Adipocyte (in vitro differentiated cells): ENCODE measurements at regions not wholly inside any gene's neighbourhood (a gene's known extent, or its start where the extent isn't known, plus 50 kb on each side); places are given as distances from the start of the nearest gene placed in this dataset.
A peak's percentile ranks its signal among the peaks of the same experiment; 100 is the strongest.

Experiments used
- DNase-seq: peaks from one replicate; pipeline ENCODE4 v3.0.0-alpha.2; 2015; ENCODE audit warnings: low read depth
- H3K27me3 ChIP-seq: replicated peaks from 2 replicates; pipeline ENCODE4 v1.7.0; 2013; ENCODE audit warnings: mild to moderate bottlenecking, low read length, moderate library complexity; ENCODE audit not compliant: control insufficient read depth, insufficient read depth
- H3K36me3 ChIP-seq: 2 replicates; pipeline ENCODE4 v1.7.0; 2013; ENCODE audit warnings: low read length, mild to moderate bottlenecking, moderate library complexity; ENCODE audit not compliant: control insufficient read depth, insufficient read depth, severe bottlenecking
- H3K4me1 ChIP-seq: 2 replicates; pipeline ENCODE4 v1.7.0; 2013; ENCODE audit warnings: mild to moderate bottlenecking, low read length, moderate library complexity; ENCODE audit not compliant: control insufficient read depth, insufficient read depth
- H3K4me3 ChIP-seq: 2 replicates; pipeline ENCODE4 v1.7.0; 2013; ENCODE audit warnings: mild to moderate bottlenecking, low read length, moderate library complexity
- H3K9ac ChIP-seq: 2 replicates; pipeline ENCODE4 v1.7.0; 2013; ENCODE audit warnings: mild to moderate bottlenecking, low read length, moderate library complexity
- H3K9me3 ChIP-seq: 2 replicates; pipeline ENCODE4 v1.7.0; 2013; ENCODE audit warnings: mild to moderate bottlenecking, low read length, moderate library complexity; ENCODE audit not compliant: control insufficient read depth

- Histone ChIP-seq H3K36me3 (no peaks in the 10 kb centered on the region), H3K9me3 (no peaks in the 10 kb centered on the region), H3K27me3 (no peaks in the 10 kb centered on the region), H3K9ac (no peak overlapping the region), H3K4me1 (peaks cover 4% of the 10 kb centered on the region), H3K4me3 (no peak overlapping the region)
- DNase-seq, result peak; percentile 17
Observed at GRCh38 chr1:199808110-199808870, 219.2 kb upstream of the NR5A2 start.

DNA sequence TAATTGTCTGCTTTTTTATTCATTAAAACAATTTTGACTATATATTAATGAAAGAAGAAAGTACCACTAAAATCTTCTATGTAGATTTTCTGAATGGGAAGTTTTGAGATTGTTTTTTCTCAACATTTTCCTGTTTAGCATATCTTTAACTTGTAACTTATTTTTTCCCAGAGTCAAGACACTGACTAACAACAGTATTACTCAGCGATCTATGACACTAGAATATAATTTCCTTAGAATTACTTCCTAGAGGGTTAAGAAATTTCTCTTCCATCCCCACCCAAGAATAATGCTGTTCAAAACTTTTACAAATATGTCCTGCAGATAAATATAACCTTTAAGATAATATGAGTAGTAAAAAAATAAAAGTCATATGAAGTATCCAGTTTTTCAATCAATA, 218.2 kb upstream of the NR5A2 start:
- H3K36me3 ChIP-seq, result no peaks in the 10 kb centered on the region
- H3K9ac ChIP-seq, result no peak overlapping the region
- peaks cover 4% of the 10 kb centered on the region for H3K4me1 ChIP-seq
- no peak overlapping the region for H3K4me3 ChIP-seq
- no peaks in the 10 kb centered on the region for H3K27me3 ChIP-seq
- DNase-seq, result no peak
- H3K9me3 ChIP-seq, result no peaks in the 10 kb centered on the region

GRCh38 chr1:199811163-199811562, 216.3 kb upstream of the NR5A2 start:
- H3K36me3 ChIP-seq, result no peaks in the 10 kb centered on the region
- no peak overlapping the region for H3K9ac ChIP-seq
- no peaks in the 10 kb centered on the region for H3K27me3 ChIP-seq
- peaks cover 4% of the 10 kb centered on the region for H3K4me1 ChIP-seq
- H3K4me3 ChIP-seq, result no peak overlapping the region
- H3K9me3 ChIP-seq, result no peaks in the 10 kb centered on the region
- no peak for DNase-seq

GRCh38 chr1:199813198-199813597, 214.3 kb upstream of the NR5A2 start:
- Histone ChIP-seq H3K4me3 (no peak overlapping the region), H3K4me1 (no peaks in the 10 kb centered on the region), H3K27me3 (no peaks in the 10 kb centered on the region), H3K36me3 (no peaks in the 10 kb centered on the region), H3K9me3 (no peaks in the 10 kb centered on the region), H3K9ac (no peak overlapping the region)
- DNase-seq, result no peak

GRCh38 chr1:199815947-199816346, 211.6 kb upstream of the NR5A2 start:
- H3K4me3 ChIP-seq, result no peak overlapping the region
- no peak overlapping the region for H3K9ac ChIP-seq
- no peaks in the 10 kb centered on the region for H3K36me3 ChIP-seq
- no peaks in the 10 kb centered on the region for H3K9me3 ChIP-seq
- no peaks in the 10 kb centered on the region for H3K27me3 ChIP-seq
- H3K4me1 ChIP-seq, result no peaks in the 10 kb centered on the region
- no peak for DNase-seq

DNA sequence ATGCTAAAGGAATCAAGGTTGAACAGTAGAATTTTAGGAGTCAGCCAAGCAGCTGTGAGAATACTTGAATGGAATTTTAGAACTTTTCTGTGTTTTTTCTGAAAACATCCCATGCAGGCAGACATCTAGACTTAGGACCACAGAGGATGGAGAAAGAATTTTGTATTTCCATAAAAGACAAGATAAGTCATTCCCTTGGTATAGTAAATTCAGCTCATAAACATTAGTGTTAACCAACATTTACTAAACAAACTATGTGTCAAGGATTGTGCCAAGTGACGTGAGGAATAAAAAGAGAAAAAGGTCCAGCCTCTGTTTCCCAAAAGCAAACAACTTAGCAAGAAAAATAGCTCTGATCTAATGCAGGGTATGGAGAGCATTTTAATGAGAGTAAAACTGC, 210.2 kb upstream of the NR5A2 start:
- no peak for DNase-seq
- no peak overlapping the region for H3K4me3 ChIP-seq
- no peaks in the 10 kb centered on the region for H3K36me3 ChIP-seq
- no peaks in the 10 kb centered on the region for H3K27me3 ChIP-seq
- no peaks in the 10 kb centered on the region for H3K4me1 ChIP-seq
- no peak overlapping the region for H3K9ac ChIP-seq
- no peaks in the 10 kb centered on the region for H3K9me3 ChIP-seq

DNA sequence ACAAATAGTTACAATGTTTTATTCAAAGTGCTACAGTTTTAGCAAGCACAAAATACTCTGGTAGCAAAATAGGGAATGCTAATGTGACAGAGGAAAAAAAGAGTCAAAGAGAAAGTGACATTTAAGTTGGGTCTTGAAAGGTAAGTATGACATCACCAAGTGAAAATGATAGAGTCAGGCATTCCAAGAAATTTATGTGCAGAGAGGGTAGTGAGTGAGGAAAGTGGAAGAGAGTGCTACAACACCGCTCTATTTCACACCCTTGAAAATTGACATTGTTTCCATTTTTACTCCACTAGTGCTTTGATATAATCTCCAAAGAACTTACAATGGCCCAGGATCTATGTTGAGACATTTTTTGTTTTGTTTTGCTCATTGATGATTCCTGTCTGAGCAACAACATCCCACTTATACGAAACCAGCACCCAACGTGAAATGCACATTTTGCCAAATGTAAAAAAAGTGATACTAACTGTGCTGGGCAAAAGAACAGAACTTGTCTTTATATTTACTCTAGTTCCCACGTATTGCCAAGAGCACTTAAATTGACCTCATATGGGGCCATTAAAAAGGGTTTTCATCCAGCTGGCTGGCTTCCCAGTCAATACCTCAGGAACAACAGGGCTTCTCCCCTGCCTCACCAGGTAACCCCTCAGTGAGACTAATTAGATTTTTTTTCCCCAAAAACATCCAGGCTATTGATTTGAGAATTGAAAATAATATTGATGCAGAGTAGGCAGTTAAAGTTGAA, 206.3 kb upstream of the NR5A2 start:
- Histone ChIP-seq H3K27me3 (peaks cover 7% of the 10 kb centered on the region), H3K4me1 (no peaks in the 10 kb centered on the region), H3K4me3 (no peak overlapping the region), H3K36me3 (no peaks in the 10 kb centered on the region), H3K9me3 (peaks cover 5% of the 10 kb centered on the region), H3K9ac (no peak overlapping the region)
- DNase-seq, result no peak

DNA sequence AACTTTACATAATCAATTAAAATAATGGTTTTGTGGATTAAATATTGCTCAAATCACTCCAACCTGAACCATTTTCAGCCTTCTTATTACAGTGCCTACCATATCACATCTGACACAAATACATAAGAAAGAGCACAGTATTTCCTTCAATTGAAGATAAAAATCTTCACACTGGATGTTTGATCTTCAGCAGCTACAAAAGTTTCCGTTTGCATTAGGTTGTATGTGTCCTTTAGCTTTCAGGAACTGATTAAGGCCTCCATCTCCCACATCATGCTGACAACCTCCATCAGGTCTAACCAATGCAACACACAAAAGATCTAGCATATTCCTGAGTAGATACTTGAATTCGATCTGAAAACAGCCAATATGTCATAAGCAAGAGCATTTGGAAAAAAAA, 195.1 kb upstream of the NR5A2 start:
- Histone ChIP-seq H3K4me3 (no peak overlapping the region), H3K4me1 (no peaks in the 10 kb centered on the region), H3K9ac (no peak overlapping the region), H3K9me3 (peaks cover 14% of the 10 kb centered on the region), H3K27me3 (no peaks in the 10 kb centered on the region), H3K36me3 (no peaks in the 10 kb centered on the region)
- no peak for DNase-seq

- DNase-seq, result no peak
- Histone ChIP-seq H3K9me3 (peaks cover 14% of the 10 kb centered on the region), H3K36me3 (no peaks in the 10 kb centered on the region), H3K27me3 (no peaks in the 10 kb centered on the region), H3K4me1 (no peaks in the 10 kb centered on the region), H3K9ac (no peak overlapping the region), H3K4me3 (no peak overlapping the region)
Observed at GRCh38 chr1:199834711-199835110, 192.8 kb upstream of the NR5A2 start.

- H3K27me3 ChIP-seq, result no peaks in the 10 kb centered on the region
Observed at GRCh38 chr1:199836430-199836829, 191.1 kb upstream of the NR5A2 start.

DNA sequence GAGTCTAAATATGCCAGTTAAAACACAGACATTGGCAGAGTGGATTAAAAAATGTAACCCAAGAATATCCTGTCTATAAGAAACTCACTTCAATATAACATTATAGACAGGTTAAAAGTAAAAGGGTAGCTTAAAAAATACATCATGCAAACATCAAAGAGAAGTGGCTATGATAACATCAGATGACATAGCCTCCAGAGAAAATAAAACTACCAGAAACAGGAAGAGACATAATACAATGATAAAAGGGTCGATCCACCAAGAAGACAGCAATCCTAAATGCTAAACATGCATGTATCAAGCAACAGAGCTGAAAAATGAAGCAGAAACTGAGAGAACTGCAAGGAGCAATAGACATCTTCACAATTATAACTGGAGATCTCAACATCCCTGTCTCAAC, 190.2 kb upstream of the NR5A2 start:
- H3K27me3 ChIP-seq, result no peaks in the 10 kb centered on the region
- no peak for DNase-seq
- H3K4me3 ChIP-seq, result no peak overlapping the region
- H3K36me3 ChIP-seq, result no peaks in the 10 kb centered on the region
- no peaks in the 10 kb centered on the region for H3K4me1 ChIP-seq
- H3K9me3 ChIP-seq, result peaks cover 14% of the 10 kb centered on the region
- H3K9ac ChIP-seq, result no peak overlapping the region

More at GRCh38 chr1:199836430-199836829, 191.1 kb upstream of the NR5A2 start:
- Histone ChIP-seq H3K4me1 (no peaks in the 10 kb centered on the region), H3K9ac (no peak overlapping the region), H3K36me3 (no peaks in the 10 kb centered on the region), H3K4me3 (no peak overlapping the region), H3K9me3 (peaks cover 14% of the 10 kb centered on the region)
- no peak for DNase-seq
